Stomach (tissue), 4 donors: ENCODE measurements at regions not wholly inside any gene's neighbourhood (a gene's known extent, or its start where the extent isn't known, plus 50 kb on each side); places are given as distances from the start of the nearest gene placed in this dataset.

ENCODE experiments used
- CTCF ChIP-seq, 7 experiments: fragments of 450-650 bp in 4 of 7; fragments of 200-600 bp in 3 of 7; sonication (generic) in 3 of 7; IDR thresholded peaks; one replicate each; pipeline ENCODE4 v1.5.1; 2016 to 2019; ENCODE audit warnings: antibody characterized with exemption in 7 of 7, control low read depth in 2 of 7, mild to moderate bottlenecking in 1 of 7
- EP300 ChIP-seq: sonication (generic); formaldehyde crosslinking; IDR thresholded peaks from one replicate; pipeline ENCODE4 v1.6.1; 2017; ENCODE audit warnings: antibody characterized with exemption
- POLR2A ChIP-seq, 4 donors: fragments of 450-650 bp; IDR thresholded peaks; one replicate each; pipeline ENCODE4 v1.6.1; 2016; ENCODE audit warnings: antibody characterized with exemption in 4 of 4, control low read depth in 2 of 4, mild to moderate bottlenecking in 1 of 4, moderate library complexity in 1 of 4

GRCh38 chr10:61071580-61071979 is 127.6 kb upstream of the RHOBTB1 start:
- no peak for TF ChIP-seq POLR2A (IDR thresholded peaks at IDR 0.05)
- no peak for TF ChIP-seq CTCF (IDR thresholded peaks at IDR 0.05)
- no peak for TF ChIP-seq EP300
